GM18907 (cell line): ENCODE measurements at regions not wholly inside any gene's neighbourhood (a gene's known extent, or its start where the extent isn't known, plus 50 kb on each side); places are given as distances from the start of the nearest gene placed in this dataset.

Experiments
- ATAC-seq: cut with Tn5 transposase; IDR thresholded peaks from one replicate; pipeline ENCODE4 v1.9.1; 2021; ENCODE audit warnings: mild to moderate bottlenecking, moderate library complexity; ENCODE audit not compliant: unreplicated experiment

DNA sequence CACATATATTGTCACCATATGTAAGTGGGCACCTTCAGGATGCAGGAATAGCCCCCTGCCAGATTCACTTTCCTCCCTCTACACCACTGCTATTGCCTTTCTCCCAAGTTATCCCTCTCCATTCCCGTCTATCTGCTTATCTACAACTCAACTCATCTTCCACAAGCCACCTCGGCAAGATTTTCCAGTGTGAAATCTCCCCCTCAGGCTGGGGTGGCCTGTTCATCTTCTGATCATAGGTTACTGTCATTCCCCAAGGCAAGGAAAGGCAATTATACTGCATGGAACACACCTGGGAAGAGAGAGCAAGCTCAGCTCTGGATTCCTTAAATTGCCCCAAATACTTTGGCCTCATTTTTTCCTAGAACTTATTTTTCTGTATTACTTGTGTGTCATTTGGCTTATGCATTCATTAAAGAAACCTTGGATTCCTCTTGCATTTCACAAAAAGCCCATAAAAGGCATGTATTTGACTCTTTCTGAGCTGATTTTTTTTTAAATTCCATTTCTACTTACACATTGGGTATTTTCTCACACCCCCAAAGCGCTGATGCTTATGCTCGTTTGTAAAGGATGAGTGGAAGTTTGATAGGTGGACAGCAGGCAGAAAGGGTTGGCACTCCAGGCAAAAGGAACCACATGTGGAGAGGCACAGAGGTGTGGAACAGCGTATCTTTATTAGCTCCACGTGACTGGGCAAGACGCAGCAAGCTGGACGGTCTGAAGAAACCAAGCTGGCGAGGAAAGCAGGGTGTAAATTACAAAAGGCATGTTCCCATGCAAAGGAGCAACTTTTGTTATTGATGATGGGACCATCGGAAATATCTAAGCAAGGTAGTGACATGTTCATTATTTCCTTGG is 169.7 kb upstream of the RAB4A start:
- no peak for ATAC-seq

DNA sequence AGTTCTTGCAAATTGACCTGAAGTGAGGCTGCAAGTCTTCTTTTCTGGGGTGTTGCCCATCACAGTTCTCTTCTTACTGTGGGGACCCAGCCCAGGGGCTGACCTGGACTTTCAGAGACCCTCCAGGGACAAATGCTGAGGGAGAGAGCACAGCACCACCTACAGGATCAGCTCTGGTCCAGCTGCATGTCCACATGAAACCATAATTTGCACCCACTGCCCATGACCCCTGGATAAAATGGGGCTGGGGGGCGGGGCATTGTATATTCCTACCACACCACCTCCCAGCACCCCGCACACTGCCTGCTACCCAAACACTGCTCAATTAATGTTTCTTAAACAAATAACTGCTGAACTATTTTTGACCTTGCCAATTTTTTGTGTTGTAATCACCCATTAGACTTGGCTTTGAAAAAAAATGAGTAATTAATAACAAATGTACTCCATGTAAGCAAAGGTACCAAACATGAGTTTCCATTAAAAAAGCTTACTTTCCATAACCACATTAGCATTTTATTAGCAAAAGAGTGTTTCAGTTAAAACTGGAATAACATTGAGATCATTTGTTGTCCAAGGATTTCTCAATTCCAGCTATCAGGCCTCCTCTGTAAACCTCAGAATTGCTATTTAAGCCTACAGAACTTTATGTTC is 168.0 kb upstream of the RAB4A start:
- no peak for ATAC-seq

DNA sequence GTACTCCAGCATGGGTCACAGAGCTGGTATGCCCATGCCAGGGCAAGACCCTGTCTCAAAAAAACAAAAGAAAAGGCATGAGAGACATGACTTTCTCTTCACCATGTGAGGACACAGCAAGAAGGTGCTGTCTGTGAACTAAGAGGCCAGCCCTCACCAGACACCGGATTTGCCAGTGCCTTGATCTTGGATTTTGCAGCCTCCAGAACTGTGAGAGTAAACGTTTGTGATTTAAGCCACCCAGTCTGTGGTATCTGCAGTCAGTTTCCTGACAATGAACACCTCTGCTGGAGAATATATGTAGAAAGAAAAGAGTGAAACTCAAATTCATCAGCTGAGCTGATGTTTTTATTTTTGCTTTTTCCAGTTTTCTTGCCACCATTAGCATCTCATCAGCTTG is 166.3 kb upstream of the RAB4A start:
- ATAC-seq, result no peak

DNA sequence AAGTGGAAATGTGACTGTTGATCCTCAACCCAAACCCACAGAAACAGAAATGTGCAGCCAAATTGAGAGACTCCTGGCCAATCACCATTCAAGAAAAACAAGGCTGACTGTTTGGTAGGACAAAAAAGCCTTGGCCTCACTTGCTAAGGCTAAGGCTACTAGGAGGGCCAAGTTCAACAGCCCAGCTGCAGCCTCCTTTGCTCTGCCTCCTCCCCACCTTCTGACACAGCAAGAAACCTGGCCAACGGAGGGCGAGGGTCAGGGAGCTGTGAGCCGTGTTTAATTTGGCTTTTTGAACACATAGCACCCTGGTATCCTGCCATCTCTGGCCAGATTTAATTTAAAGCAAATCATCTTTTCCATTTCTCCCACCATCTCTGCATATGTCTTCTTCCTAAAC is 165.8 kb upstream of the RAB4A start:
- no peak for ATAC-seq

DNA sequence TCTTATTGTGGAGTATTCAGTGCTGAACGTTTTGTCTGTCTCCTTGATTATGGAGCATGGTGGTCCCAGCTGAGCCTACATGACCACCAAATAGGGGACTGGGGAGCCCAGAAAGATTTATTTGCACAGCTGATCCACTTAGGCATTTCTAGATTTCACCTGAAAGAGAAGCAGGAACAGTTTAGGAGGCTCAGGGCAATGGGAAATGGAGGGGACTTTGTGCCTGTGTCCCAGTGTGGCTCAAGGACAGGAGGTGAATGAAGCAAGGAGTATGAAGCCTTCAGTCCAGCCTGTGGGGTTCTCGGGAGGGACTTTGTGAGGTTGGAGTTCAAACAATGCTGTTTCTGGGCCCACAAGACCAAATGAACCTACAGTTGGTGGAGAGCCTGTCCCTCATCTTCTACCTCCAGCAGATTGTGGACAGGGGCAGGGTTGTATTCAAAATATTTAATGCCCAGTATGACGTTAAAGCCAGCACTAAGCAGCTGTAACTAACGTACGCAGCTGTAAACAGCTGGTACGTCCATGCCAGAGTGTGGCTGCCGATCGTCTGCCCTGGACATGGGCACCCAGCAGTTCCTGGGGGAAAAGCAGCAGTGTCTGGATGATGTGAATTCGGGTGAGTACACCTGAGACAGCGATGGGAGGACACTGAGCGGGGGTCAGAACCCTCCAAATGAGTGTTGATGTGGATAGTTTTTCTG is 164.9 kb upstream of the RAB4A start:
- no peak for ATAC-seq

DNA sequence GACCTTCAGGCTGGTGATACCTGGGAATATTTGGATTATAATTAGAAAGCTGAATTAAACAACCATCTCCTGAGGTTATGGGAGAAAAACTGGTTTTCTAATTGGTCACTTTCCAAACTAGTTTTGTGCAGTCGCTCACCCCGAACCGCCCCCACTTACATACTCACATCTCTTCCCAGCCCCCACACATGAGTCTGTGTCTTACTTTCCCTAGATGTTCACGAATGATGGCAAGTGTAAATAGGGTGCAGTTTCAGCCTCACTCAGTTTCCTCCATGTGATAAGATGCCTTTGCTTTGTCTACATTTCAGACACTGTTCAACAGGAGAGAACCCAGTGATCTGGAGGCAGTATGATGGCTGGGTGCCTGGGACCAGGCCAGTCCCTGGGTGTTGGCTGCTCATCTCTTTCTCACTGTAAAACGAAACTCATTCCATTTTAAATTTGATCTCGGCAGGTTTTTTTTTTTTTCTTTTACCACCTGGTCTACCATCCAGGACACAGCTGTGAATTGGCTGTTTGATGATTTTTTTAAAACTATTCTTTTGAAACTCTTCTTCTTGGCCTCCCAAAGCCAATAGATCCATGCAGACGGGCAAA is 164.3 kb upstream of the RAB4A start:
- ATAC-seq, result no peak

DNA sequence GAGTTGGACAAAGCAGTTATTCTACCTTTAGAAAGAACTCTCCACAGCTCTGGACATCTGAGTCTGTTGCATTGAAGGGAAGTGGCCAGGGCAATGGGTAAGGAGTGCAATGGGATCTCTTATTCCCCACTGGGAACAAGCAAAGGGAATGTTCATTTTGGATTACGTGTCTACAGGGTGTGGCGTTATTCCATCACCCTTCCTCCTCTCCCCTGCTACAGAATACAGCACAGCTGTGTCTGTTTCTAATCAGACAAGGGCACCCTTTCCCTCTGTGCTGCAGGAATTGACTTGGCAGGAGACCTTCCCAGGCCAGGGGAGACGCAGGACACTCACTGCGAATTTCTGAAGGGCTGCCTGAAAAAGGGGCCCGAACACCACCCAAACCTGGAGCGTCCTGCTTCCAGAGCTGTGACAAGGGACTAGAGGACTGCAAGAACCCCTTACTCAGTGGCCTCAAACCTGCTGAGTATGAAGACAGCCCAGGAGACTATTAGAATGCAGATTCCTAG is 163.6 kb upstream of the RAB4A start:
- ATAC-seq, result no peak

DNA sequence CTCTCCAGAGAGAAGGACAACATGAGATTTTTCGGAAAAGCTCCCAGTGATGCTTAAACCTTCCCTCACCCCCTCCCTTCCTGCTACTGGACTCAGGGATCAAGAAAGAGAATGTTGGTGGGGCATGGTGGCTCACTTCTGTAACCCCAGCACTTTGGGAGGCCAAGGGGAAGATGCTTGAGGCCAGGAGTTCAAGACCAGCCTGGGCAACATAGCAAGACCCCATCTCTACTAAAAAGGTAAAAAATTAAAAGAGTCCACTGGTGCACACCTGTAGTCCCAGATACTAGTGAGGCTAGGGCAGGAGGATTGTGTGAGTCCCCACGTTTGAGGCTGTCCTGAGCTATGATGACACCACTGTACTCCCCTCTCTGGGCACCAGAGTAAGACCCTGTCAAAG is 162.9 kb upstream of the RAB4A start:
- no peak for ATAC-seq

DNA sequence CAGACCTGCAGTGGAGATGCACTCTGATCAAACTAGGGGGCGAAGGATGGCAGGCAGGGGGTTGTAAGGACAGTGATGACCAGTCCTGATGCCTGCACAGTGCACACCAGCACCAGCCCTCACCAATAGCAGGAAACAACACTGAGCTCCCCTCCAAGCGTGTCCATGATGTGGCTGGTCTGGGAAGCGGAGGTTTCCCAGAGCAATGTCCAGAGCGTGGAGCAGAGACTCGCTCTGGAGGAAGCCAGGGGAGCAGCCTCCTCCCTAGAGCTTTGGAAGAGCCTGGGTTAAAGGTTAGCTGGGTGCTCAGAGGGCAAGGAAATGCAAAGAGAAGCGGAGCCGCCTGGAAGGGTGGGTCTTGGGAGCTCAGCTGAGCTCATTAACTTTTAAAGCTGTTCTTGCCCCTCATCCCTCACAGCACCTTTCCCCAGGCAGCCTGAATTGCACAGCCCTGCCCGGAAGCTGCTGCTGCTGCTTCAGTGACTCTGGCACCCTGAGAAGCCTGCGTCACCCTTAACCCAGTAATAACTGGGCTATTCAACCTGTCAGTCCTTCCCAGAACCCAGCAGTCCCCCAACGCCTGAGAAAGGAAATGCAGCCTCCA is 162.2 kb upstream of the RAB4A start:
- no peak for ATAC-seq

DNA sequence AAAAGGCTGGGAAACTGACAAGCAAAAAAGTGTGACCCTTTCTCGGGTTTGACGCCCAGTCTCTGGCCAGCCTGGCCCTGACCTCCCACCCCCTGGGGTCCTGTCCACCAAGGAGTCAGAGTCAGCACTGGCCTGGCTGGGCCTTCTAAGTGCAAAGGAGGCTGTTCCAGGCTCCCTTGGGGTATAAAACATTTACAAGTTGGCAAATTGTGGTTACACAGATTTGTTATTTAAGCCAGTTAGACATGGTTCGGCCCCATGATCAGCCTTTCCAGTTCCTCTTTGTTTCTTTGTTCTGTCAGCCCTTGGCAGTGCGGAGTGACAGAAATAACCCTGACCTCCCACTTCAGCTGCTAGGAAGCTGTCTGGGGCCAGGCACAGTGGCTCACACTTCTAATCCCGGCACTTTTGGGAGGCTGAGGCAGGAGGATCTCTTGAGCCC is 161.6 kb upstream of the RAB4A start:
- no peak for ATAC-seq

DNA sequence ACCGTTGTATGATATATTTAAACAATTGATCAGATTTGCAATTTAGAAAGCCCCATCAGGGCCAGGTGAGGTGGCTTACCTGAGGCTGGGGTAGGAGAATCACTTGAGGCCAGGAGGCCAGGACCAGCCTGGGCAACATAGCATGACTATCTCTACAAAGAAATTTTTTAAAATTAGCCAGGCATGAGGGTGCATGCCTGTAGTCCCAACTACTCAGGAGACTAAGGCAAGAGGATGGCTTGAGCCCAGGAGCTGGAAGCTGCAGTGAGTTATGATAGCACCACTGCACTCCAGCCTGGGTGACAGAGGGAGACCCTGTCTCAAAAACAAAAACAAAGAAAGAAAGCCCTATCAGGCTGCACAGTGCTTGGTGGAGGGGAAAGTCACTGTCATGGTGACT is 159.9 kb upstream of the RAB4A start:
- no peak for ATAC-seq

DNA sequence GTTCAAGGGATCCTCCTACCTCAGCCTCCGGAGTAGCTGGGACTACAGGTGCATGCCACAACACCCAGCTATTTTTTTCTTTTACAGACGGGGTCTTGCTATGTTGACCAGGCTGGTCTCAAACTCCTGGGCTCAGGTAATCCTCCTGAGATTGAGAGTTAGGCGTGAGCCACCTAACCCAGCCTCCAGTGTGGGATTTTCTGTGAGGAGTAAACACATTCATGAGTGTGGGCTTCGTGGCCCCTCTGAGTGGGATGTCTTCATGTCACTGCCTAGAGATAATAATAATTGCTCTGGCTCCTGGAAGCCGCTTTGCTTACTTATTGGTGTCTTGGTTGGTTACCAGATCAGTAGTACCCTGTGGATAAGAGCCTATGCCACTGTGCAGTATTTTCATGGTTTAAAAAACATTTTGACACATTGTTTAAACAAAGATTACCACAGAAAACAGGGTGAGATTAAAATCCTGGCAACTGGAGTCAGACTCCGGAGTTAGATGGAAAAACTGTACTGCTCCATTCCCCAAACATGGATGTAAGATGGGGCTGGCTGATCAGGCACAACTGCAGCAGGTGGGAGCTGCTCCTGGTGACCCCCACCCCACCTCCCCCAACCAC is 159.1 kb upstream of the RAB4A start:
- ATAC-seq, result no peak

DNA sequence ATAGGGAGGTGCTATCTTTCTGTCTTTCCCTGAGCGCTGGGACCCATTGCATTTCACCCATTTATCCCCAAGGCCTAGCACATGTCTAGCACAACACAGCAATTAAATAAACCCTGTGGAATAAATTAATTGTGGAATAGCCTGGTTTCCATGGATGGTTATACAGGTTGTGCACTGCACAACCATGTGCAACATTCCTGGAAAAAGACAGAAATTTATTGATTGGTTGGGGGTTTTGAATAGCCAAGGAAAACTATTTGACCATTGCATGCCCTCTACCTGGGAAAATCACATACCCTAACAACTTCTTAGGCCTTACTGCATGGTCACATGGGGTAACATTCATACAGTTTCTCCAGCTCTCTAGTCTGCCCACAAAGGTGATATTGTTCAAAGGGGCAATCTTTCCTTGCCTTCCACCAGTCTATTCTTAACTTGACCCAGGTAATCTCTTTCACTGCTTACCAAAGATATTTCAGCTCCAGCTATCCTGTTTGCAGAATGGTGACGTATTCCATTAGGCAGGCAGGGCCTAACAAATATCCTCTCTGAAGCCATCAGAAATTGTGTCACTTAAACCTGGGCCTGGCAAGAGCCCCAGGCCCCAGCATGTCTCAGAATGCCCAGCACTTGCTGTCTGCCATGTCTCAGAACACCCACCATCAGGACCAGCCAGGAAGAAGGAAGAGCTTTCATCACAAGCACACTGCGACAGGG is 157.9 kb upstream of the RAB4A start:
- no peak for ATAC-seq

DNA sequence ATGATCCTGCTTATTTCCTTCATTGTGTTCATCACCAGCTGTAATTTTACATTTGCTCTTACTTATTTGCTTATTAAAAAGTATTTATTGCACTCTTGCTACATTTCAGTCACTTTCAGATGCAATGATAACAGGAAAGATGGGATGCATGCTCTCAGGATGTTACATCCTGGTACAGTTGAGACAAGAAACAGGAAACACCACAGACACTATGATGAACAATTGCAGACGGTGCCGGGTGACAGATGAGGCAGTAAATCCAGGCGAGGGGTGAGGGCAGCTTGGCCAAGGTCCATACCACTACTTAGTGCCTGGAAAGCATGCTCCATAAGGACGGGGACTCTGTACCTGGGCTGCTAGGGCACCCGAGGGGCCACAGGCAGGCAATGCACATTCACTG is 156.6 kb upstream of the RAB4A start:
- no peak for ATAC-seq

DNA sequence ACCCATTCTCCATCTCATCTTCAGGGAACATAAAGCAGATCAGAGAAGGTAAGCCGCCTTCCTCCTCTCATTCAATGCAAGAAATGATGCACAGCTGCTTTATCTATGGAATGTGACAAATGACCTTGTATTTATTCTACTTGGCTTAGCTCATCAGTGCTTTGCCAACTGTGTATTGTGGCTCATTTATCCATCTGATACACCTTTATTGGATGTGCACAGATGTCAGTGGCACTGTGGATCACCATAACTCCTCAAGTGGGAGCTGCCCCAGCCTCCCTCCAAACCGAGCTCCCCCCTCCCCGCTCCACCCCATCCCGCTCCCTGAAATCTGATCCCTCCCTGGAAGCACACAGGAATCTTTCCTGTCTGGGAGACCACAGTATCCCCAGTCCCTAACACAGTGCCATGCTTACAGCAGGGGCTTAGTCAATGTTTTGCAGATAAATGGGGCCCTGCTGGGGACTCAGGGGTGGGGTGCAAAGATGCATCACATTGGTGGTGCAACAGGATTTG is 156.0 kb upstream of the RAB4A start:
- ATAC-seq, result no peak

DNA sequence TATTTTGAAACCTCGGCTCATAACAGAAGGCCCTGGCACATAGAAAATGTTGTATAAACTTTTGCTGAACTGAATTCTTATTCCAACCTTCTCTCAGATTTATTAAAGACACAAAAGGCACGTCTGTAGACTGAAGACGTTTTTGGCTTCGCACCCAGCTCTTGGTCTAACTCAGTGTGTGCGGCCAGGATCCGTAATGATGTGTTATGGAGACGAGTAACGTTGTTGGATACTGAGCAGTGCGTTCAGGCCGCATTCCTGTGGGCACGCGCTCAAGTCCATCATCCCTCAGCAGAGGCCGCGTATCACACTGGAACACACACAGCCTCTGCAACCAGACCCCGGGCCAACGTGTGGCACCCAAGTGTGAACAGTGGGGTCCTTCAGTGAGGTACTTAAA is 154.8 kb upstream of the RAB4A start:
- no peak for ATAC-seq

DNA sequence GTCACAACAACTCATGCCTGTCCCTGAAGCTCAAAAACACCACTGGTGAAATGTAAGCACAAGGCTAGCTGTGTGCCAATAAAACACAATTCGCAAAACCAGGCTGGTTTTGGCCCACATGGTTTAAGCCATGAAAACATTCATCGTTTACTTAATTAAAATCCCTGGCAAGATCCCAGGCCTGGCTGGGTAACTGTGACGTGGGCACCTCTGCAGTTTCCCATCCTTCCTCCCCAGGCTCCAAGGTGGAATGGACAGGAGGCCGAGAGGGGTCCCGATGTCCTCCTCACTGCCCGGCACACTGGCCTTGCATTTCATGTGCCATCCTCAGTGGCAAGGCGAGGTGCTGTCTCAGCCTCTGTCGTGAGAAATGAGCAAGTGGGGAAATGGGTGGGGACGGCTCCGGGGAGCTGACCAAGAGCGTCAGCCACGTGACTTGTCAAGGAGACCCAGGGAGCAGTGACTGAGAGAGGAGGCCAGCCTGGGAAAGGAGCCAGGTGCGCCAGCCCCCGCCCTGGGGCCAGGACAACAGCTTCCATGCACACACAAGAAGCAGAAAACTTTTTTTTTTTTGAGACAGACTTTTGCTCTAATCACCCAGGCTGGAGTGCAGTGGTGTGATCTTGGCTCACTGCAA is 153.1 kb upstream of the RAB4A start:
- no peak for ATAC-seq

DNA sequence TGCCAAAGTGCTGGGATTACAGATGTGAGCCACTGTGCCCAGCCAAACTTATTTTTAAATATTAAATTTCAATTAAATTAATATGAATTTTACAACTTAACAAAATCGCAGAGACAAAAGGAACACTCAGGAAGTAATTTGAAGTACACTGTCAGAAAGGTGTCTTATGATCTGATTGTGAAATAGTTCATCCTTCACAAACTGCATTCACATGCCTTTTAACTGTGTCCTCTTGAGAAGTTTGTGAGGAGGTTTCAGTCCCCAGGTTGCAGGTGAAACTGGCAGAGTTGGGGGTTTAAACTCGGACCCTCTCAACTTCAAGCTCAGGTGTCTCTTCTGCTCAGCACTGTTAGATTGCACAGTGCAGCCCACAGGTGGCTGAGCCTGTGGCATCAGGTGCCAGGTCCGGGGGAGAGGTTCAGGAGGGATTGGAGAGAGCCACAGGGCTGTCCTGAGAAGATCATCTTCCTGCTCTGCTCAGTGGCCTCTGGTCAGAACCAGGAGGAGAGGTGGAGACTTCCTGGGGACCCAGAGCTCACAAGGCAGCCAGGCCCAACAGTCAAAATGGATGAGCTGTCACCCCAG is 152.3 kb upstream of the RAB4A start:
- ATAC-seq, result no peak

DNA sequence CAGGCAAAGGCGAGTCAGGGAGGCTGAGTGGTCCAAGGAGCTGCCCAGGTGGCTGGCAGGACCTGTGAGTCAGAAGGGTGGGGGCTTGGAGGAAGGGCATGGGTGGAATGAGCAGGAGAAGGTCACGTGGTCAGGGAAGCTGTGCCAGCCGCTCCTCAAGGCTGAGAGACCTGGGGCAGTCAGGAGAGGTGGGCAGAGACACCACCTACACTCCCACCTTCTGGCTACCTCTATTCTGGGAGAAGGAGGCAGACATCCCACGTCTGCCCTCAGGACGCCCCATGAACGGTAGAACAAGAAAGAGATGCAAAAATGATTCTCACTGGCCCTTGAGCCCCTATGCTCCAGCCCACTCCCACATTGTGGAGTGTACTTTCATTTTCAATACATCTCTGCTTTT is 151.8 kb upstream of the RAB4A start:
- ATAC-seq, result no peak
